Fibroblast of gingiva (primary cell): ENCODE measurements at regions not wholly inside any gene's neighbourhood (a gene's known extent, or its start where the extent isn't known, plus 50 kb on each side); places are given as distances from the start of the nearest gene placed in this dataset.
A peak's percentile ranks its signal among the peaks of the same experiment; 100 is the strongest.

Experiments used
- DNase-seq: peaks from one replicate; pipeline ENCODE4 v3.0.0-alpha.2; 2011; ENCODE audit warnings: low read depth

- DNase-seq = no peak
Observed at GRCh38 chr2:38203446-38203810, 127.5 kb upstream of the CYP1B1 start.

GRCh38 chr2:38202713-38203445, 126.9 kb upstream of the CYP1B1 start:
- no peak for DNase-seq

DNA sequence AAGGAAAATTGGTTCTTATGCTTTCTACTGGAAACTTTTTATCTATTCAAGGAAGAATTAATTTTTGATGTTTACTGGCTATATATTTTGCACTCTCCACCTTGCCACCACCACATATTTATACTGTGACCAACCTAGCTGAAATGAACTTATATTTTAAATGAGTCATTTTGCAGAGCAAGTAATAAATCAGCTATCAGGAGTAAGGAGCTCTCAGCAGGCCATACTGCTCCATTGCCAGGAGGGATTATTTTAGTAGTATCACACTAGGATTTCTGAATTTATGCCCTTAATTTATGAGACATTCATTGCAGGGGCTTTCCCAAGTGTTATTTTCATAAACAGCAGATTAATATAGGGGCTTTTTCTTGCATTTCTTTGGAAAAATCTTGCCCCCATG, 125.8 kb upstream of the CYP1B1 start:
- DNase-seq = no peak

DNA sequence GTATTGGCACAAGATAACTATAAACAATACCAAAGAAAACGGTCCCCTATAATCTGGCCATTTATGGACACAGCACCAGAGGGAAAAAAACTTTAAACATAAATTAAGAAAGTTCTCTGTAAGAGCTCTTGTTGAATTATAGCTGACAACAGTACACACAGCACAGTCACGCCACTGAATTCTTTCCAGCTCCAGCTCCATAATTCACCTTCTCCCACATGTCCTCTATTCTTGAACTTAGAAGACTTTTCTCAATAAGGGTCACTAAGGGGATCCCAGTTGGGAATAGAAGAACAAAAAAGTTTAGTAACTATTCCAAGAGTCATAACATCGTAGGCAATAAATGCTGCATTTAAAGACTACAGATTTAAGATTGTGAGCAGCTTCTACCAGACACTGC, 124.6 kb upstream of the CYP1B1 start:
- DNase-seq = no peak

GRCh38 chr2:38199127-38199526, 123.2 kb upstream of the CYP1B1 start:
- DNase-seq = no peak

GRCh38 chr2:38194751-38195150, 118.8 kb upstream of the CYP1B1 start:
- DNase-seq = no peak

DNA sequence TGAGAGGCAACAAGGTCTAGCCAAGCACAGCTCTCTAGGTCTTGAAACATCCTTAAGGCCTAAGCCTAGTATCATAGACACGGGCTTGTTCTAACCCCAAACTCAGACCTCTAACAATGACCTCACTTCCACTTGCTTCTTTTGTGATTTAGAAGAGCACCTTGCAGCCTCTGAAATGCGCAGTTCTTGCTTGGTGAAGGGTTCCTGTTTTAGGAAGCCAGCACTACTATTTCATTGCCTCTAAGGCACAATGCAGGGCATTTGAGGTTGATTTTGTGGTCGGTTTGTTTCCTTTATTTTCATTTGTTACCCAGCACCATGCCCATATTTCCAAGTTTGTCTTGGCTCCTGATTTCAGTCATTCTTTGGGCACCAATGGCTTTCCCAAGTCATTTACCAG, 117.0 kb upstream of the CYP1B1 start:
- DNase-seq = no peak

GRCh38 chr2:38192046-38192445, 116.1 kb upstream of the CYP1B1 start:
- no peak for DNase-seq

DNA sequence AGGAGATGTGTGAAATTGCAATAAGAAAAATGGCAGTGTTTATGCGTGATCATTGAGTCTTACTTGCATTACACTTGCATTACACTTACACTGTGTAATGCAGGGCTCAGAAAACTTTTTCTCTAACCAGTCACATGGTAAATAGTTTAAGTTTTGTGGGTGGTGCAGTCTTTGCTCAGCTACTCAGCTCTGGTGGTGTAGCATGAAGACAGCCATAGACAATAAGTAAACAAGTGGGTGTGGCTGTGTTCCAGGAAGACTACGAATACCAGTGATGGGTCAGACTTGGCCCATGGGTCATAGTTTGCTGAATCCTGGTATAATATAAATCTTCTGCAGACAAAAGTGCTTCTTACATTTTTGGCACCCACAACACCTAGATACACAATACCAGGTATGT, 115.6 kb upstream of the CYP1B1 start:
- DNase-seq = peak; percentile 20

- DNase-seq = peak; percentile 90
Observed at GRCh38 chr2:38190542-38191218, 114.7 kb upstream of the CYP1B1 start.

- peak; percentile 91 for DNase-seq
Observed at GRCh38 chr2:38187541-38188011, 111.6 kb upstream of the CYP1B1 start.

- DNase-seq = peak; percentile 51
Observed at GRCh38 chr2:38185012-38185491, 109.1 kb upstream of the CYP1B1 start.

GRCh38 chr2:38182492-38183003, 106.6 kb upstream of the CYP1B1 start:
- no peak for DNase-seq

- DNase-seq = no peak
Observed at GRCh38 chr2:38181806-38182491, 106.0 kb upstream of the CYP1B1 start.

DNA sequence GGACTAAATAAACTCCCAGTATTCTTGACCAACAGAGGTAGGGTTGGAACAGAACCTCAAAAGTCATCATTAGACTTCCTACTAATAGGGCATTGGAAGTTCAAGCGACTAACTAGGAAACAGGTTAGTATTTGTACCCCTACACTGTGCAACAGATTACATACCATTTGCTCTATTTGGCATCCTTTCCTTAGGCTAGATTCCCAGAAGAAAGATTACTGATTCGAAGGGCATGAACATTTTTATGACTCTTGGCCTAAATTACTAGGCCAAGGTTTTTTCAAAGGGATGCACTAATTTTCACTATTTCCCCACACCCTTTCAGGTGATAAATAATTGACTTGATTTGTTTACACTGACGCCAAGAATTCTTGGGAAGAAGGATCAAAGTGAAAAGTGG, 104.8 kb upstream of the CYP1B1 start:
- DNase-seq = peak; percentile 16

- peak; percentile 96 for DNase-seq
Observed at GRCh38 chr2:38178556-38179419, 102.8 kb upstream of the CYP1B1 start.

DNA sequence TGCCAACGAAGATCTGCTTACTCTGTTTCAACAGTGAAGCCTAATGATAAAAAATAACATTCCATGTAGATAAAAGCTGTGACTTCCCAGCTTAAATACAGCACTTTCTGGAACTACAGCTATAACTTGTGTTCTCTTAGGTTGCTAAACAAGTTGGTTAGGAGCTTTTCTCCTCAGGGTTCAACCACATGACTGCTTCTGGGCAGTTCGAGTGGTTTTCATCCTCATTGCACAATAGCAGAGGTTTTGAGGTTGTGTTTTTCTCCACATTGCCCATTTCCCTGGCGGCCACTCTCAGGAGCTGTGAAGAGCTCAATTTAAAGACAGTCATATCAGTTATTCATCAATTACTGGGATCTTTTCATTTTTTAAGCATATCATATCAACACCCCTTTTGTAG, 102.2 kb upstream of the CYP1B1 start:
- DNase-seq = peak; percentile 95

DNA sequence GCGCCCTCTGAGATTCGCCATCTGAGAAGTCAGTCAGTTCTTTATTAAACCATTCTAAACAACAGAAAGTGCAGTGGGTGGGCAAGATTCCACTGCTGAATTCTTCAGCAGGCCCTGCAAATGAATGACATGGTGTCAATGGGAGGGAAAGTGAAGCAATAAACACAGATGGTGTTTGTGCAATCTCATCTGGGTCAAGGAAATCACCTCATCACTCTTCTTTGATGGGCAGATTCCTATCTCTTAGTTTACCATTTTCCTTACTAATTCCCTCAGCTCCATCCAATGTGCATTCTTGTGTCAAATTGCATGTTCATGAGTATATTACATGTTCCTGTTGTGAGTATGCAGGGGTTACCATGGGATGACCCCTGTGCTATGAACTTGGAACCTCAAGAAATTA, 100.7 kb upstream of the CYP1B1 start:
- DNase-seq = peak; percentile 93

DNA sequence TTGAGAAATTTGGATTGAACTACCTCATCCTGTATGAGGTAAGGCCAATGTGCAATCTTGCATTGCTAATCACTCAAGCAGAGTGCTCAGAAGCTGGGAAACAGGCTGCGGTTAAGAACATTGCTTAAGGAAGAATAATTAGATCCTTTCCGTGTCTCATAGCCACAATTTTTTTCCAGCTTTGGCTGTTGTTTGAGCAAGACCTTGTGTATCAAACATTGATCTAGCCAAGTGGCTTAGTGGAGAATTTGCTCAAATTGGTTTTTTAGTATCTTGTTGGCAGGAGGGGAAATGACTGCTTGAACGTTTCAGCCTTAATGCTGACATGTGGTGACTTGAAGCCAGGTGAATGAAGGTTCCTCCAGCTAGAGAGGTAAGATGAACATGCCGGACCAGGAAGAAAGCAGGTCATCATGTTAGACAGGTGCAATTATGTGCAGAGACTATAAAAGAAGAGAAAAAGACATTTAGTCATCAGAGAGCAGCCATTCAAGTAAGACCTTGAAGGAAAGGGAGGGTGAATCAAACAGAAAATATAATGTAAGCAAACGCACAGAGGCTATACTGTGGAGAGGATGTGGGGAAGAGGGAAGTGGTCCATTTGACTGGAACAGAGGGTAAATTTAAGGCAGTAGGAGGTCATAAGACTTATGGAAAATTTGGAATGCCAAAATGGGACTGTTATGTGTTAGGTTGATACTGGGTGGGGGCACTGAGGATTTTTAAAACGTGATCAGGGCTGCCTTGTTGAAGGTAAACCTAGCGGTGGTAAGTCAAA, 98.9 kb upstream of the CYP1B1 start:
- peak; percentile 99 for DNase-seq

GRCh38 chr2:38174131-38174530, 98.2 kb upstream of the CYP1B1 start:
- DNase-seq = no peak

- no peak for DNase-seq
Observed at GRCh38 chr2:38173683-38174082, 97.7 kb upstream of the CYP1B1 start.
